ENCODE measurements at regions not wholly inside any gene's neighbourhood (a gene's known extent, or its start where the extent isn't known, plus 50 kb on each side); places are given as distances from the start of the nearest gene placed in this dataset.

GRCh38 chr20:48300529-48300928 lies 515.2 kb upstream of the SULF2 start:
- no peak for DNase-seq (ENCODE audit: low read depth)

GRCh38 chr20:48298851-48299484 lies 513.7 kb upstream of the SULF2 start:
- DNase-seq (ENCODE audit: low read depth), result peak; percentile 77

- DNase-seq (ENCODE audit: low read depth), result no peak
Measured at GRCh38 chr20:48298433-48298832, 513.2 kb upstream of the SULF2 start.

GRCh38 chr20:48295966-48296421 lies 510.7 kb upstream of the SULF2 start:
- DNase-seq (ENCODE audit: low read depth), result no peak

- peak; percentile 83 for DNase-seq (ENCODE audit: low read depth)
Measured at GRCh38 chr20:48295445-48295903, 510.2 kb upstream of the SULF2 start.

GRCh38 chr20:48294942-48295341 lies 509.7 kb upstream of the SULF2 start:
- DNase-seq (ENCODE audit: low read depth), result no peak

- peak; percentile 17 for DNase-seq (ENCODE audit: low read depth)
Measured at GRCh38 chr20:48294196-48294595, 508.9 kb upstream of the SULF2 start.

GRCh38 chr20:48293671-48294070 lies 508.4 kb upstream of the SULF2 start:
- no peak for DNase-seq (ENCODE audit: low read depth)

GRCh38 chr20:48292806-48293205 lies 507.5 kb upstream of the SULF2 start:
- DNase-seq (ENCODE audit: low read depth), result no peak

- DNase-seq (ENCODE audit: low read depth), result no peak
Measured at GRCh38 chr20:48291896-48292295, 506.6 kb upstream of the SULF2 start.

GRCh38 chr20:48288930-48289507 lies 503.7 kb upstream of the SULF2 start:
- no peak for DNase-seq (ENCODE audit: low read depth)

- no peak for DNase-seq (ENCODE audit: low read depth)
Measured at GRCh38 chr20:48287552-48288170, 502.4 kb upstream of the SULF2 start.

GRCh38 chr20:48287021-48287494 lies 501.8 kb upstream of the SULF2 start:
- no peak for DNase-seq (ENCODE audit: low read depth)

GRCh38 chr20:48286601-48287000 lies 501.3 kb upstream of the SULF2 start:
- no peak for DNase-seq (ENCODE audit: low read depth)

GRCh38 chr20:48285656-48286055 lies 500.4 kb upstream of the SULF2 start:
- no peak for DNase-seq (ENCODE audit: low read depth)

- no peak for DNase-seq (ENCODE audit: low read depth)
Measured at GRCh38 chr20:48284837-48285236, 499.6 kb upstream of the SULF2 start.

GRCh38 chr20:48284315-48284714 lies 499.0 kb upstream of the SULF2 start:
- DNase-seq (ENCODE audit: low read depth), result no peak

GRCh38 chr20:48283470-48284110 lies 498.3 kb upstream of the SULF2 start:
- peak; percentile 75 for DNase-seq (ENCODE audit: low read depth)

- no peak for DNase-seq (ENCODE audit: low read depth)
Measured at GRCh38 chr20:48282591-48283228, 497.4 kb upstream of the SULF2 start.

- no peak for DNase-seq (ENCODE audit: low read depth)
Measured at GRCh38 chr20:48281501-48281900, 496.2 kb upstream of the SULF2 start.

GRCh38 chr20:48278961-48279481 lies 493.7 kb upstream of the SULF2 start:
- no peak for DNase-seq (ENCODE audit: low read depth)

- no peak for DNase-seq (ENCODE audit: low read depth)
Measured at GRCh38 chr20:48277266-48277665, 492.0 kb upstream of the SULF2 start.

Data from stromal cell of bone marrow (primary cell).